K562 (cell line): ENCODE measurements at regions not wholly inside any gene's neighbourhood (a gene's known extent, or its start where the extent isn't known, plus 50 kb on each side); places are given as distances from the start of the nearest gene placed in this dataset.

Experiments used
- ATAC-seq: fragments of 200-7000 bp; cut with Tn5 transposase; 3 replicates; pipeline ENCODE4 v1.9.1; 2020; ENCODE audit warnings: moderate library complexity
- BruUV-seq: library from RNA; stranded (reverse); fragments of 400-500 nt; replicated peaks from 2 replicates; lab custom pipeline; 2021; lab: Mats Ljungman, UMichigan
- CTCF ChIA-PET: fragments of 300-600 bp; formaldehyde crosslinking; extraction: SDS; loops from one replicate; lab custom pipeline; 2021; ENCODE audit warnings: low intra/inter-chr PET ratio; lab: Yijun Ruan, JAX
- POLR2A ChIA-PET: fragments of 300-600, 350-650 bp; sonication (Branson Sonifier 250); formaldehyde crosslinking; extraction: SDS; loops from one replicate; lab custom pipeline; 2021; ENCODE audit warnings: antibody characterized with exemption, inconsistent platforms; lab: Yijun Ruan, JAX
- DNase-seq, 4 experiments: peaks; one replicate each; pipeline versions ENCODE4 v3.0.0 to v3.0.0-alpha.2; 2011 to 2018; ENCODE audit warnings: low spot score in 3 of 4, mixed read lengths in 3 of 4; ENCODE audit errors: extremely low read depth in 1 of 4
- FAIRE-seq: peaks from 2 replicates; lab custom pipeline; 2011; peaks lifted over from hg19 to GRCh38; lab: Jason Lieb, UNC
- H2AFZ ChIP-seq: 2 replicates; pipeline ENCODE4 v1.6.0; 2011; ENCODE audit warnings: low read depth, low read length, control low read depth, inconsistent platforms
- H3K27ac ChIP-seq: fragments of 200-600 bp; 3 replicates; pipeline ENCODE4 v1.8.0; 2011; ENCODE audit warnings: low read depth, mild to moderate bottlenecking, control low read depth, inconsistent platforms, low read length, moderate library complexity, mixed read lengths; ENCODE audit errors: extremely low read depth
- H3K27me3 ChIP-seq, 2 experiments: fragments of 300-600 bp in 1 of 2; 2 replicates in 1 of 2; 3 replicates in 1 of 2; pipeline versions ENCODE4 v1.6.0 to v1.8.0; 2011; ENCODE audit warnings: inconsistent platforms in 2 of 2, low read length in 2 of 2, mild to moderate bottlenecking in 1 of 2, mixed read lengths in 1 of 2, moderate library complexity in 1 of 2; ENCODE audit not compliant: control insufficient read depth in 2 of 2, insufficient read depth in 2 of 2
- H3K36me3 ChIP-seq: fragments of 300-600 bp; 3 replicates; pipeline ENCODE4 v1.8.0; 2011; ENCODE audit warnings: mild to moderate bottlenecking, low read length, inconsistent platforms; ENCODE audit not compliant: control insufficient read depth, insufficient read depth
- H3K4me1 ChIP-seq, 2 experiments: fragments of 200-600 bp in 1 of 2; replicated peaks in 1 of 2; 2 replicates in 1 of 2; 3 replicates in 1 of 2; pipeline versions ENCODE4 v1.5.1 to v1.8.0; 2011; ENCODE audit warnings: inconsistent platforms in 2 of 2, low read length in 2 of 2, mild to moderate bottlenecking in 1 of 2, mixed read lengths in 1 of 2, moderate library complexity in 1 of 2; ENCODE audit not compliant: control insufficient read depth in 2 of 2, insufficient read depth in 2 of 2
- H3K4me2 ChIP-seq: 2 replicates; pipeline ENCODE4 v1.6.1; 2011; ENCODE audit warnings: low read length, control low read depth, inconsistent platforms, mixed read lengths; ENCODE audit not compliant: insufficient read depth
- H3K4me3 ChIP-seq: fragments of 200-600 bp; sonication (generic), shearing (Covaris generic); 2 replicates; pipeline ENCODE4 v1.5.1; 2016; ENCODE audit warnings: control low read depth, inconsistent platforms
- H3K79me2 ChIP-seq: fragments of 200-600 bp; 3 replicates; pipeline ENCODE4 v1.8.0; 2011; ENCODE audit warnings: low read length, inconsistent platforms; ENCODE audit not compliant: control insufficient read depth, insufficient read depth
- H3K9ac ChIP-seq, 2 experiments: 2 replicates each; pipeline versions ENCODE4 v1.6.0 to v1.6.1; 2011; ENCODE audit warnings: low read depth in 2 of 2, low read length in 2 of 2, control low read depth in 1 of 2, inconsistent platforms in 1 of 2, mild to moderate bottlenecking in 1 of 2, mixed read lengths in 1 of 2; ENCODE audit not compliant: insufficient read depth in 1 of 2
- H3K9me1 ChIP-seq: one replicate; pipeline ENCODE4 v1.6.0; 2011; ENCODE audit warnings: inconsistent platforms, mild to moderate bottlenecking, low read length, moderate library complexity; ENCODE audit not compliant: control insufficient read depth, insufficient read depth
- H3K9me3 ChIP-seq: replicated peaks from 2 replicates; pipeline ENCODE4 v1.5.1; 2011; ENCODE audit warnings: low read depth, low read length, inconsistent platforms; ENCODE audit not compliant: control insufficient read depth, insufficient read depth
- H4K20me1 ChIP-seq: replicated peaks from 2 replicates; pipeline ENCODE4 v1.6.1; 2011; ENCODE audit warnings: low read length, inconsistent platforms, mixed read lengths; ENCODE audit not compliant: control insufficient read depth, insufficient read depth
- CHCHD3 ChIP-seq: fragments of 250-450 bp; sonication (Bioruptor Pico); IDR thresholded peaks from 2 replicates; pipeline ENCODE4 v2.1.2; 2022; ENCODE audit warnings: mild to moderate bottlenecking
- IRF2 ChIP-seq: sonication (generic); formaldehyde crosslinking; IDR thresholded peaks from 2 replicates; pipeline ENCODE4 v1.8.1; 2022; ENCODE audit warnings: mild to moderate bottlenecking, missing genetic modification reagents
- NFATC3 ChIP-seq: fragments of 450-650 bp; IDR thresholded peaks from 2 replicates; pipeline ENCODE4 v1.6.1; 2017; ENCODE audit warnings: mild to moderate bottlenecking
- POLR2A ChIP-seq: fragments of 450-650 bp; conservative IDR thresholded peaks from 2 replicates; pipeline ENCODE4 v1.6.1; 2016
- SP1 ChIP-seq: sonication (generic); formaldehyde crosslinking; IDR thresholded peaks from 2 replicates; pipeline ENCODE4 v1.8.1; 2022; ENCODE audit warnings: mild to moderate bottlenecking, missing genetic modification reagents
- SPI1 ChIP-seq: IDR thresholded peaks from 2 replicates; pipeline ENCODE4 v1.6.1; 2011; ENCODE audit warnings: low read depth, low read length, control low read depth, borderline replicate concordance
- ZNF79 ChIP-seq: fragments of 250-450 bp; sonication (Bioruptor Pico); IDR thresholded peaks from 2 replicates; pipeline ENCODE4 v1.4.0; 2020; ENCODE audit warnings: low read depth, mild to moderate bottlenecking, moderate library complexity
- WGBS: fragments of 100-300 bp; shearing (Covaris generic); methylation state at CpG from one replicate; pipeline ENCODE4 v1.1.6; 2016; ENCODE audit warnings: low coverage, mixed read lengths; ENCODE audit not compliant: insufficient coverage; ENCODE audit errors: missing lambda C conversion rate; 5-methylcytosine and 5-hydroxymethylcytosine counted together
- in situ Hi-C: fragments of 300-500 bp; cut with MboI; formaldehyde crosslinking; loops from 4 replicates; pipeline ENCODE4 v1.15.0; 2018; ENCODE audit warnings: inconsistent platforms, mixed read lengths
- intact Hi-C: fragments of 100-400 bp; cut with micrococcal nuclease; formaldehyde crosslinking; loops from 2 replicates; pipeline ENCODE4 v1.14.2; 2022
- TF ChIP-seq, protein P1 (sequence below): sonication (generic); formaldehyde crosslinking; IDR thresholded peaks from 2 replicates; pipeline ENCODE4 v1.8.0; 2022; ENCODE audit warnings: mild to moderate bottlenecking, missing genetic modification reagents
- TF ChIP-seq, protein P2 (sequence below): fragments of 450-650 bp; IDR thresholded peaks from 2 replicates; pipeline ENCODE4 v1.6.1; 2016
- TF ChIP-seq, protein P3 (sequence below): sonication (generic); formaldehyde crosslinking; IDR thresholded peaks from 2 replicates; pipeline ENCODE4 v1.8.1; 2023; ENCODE audit warnings: mild to moderate bottlenecking, missing genetic modification reagents
- TF ChIP-seq, protein P4 (sequence below), 2 experiments: fragments of 450-650 bp; conservative IDR thresholded peaks; 2 replicates each; pipeline ENCODE4 v1.6.1; 2017; ENCODE audit warnings: mild to moderate bottlenecking in 2 of 2, moderate library complexity in 2 of 2

DNA sequence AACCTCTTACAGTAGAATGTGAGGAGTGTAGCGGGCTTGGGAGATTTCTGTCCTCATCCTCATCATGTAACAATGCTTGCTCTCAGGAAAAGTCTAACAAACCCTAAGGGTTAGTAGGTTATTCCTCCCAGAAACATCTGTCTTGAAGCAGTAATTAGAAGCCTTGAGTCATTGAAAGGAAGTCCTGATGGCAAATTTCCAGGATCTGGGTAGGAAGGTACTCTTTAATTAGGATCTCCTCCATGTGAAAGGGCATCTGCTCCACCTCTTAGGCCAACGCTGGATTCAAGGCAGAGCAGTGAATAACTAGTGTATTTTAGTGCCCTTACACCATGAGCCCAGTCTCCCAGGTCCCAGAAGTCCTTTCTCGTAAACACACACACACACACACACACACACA lies 106.6 kb upstream of the BARHL2 start:
- no TSS peak for BruUV-seq
- ChIA-PET CTCF (interaction anchor here (0.6 kb wide), 1 partner anchor 677 kb away, joined by 3 read pairs; no protein-coding TSS in a partner anchor), POLR2A (no interaction called here)
- 77% methylated on average over 2 of the region's 3 CpGs for WGBS
- H3K9me1 ChIP-seq, result peaks cover 2% of the 10 kb centered on the region
- 0 out of 2 replicates have a peak, but pooled peaks cover under 1% of the 10 kb centered on the region for H3K9me3 ChIP-seq
- in situ Hi-C loops (no loop called here), intact Hi-C loops (no loop called here)
- TF ChIP-seq NFATC3, result no peak
- TF ChIP-seq, protein P1, sequence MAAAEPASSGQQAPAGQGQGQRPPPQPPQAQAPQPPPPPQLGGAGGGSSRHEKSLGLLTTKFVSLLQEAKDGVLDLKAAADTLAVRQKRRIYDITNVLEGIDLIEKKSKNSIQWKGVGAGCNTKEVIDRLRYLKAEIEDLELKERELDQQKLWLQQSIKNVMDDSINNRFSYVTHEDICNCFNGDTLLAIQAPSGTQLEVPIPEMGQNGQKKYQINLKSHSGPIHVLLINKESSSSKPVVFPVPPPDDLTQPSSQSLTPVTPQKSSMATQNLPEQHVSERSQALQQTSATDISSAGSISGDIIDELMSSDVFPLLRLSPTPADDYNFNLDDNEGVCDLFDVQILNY, result no peak
- no peak for TF ChIP-seq SPI1
- TF ChIP-seq IRF2 (CRISPR knock-in tag), result no peak
- TF ChIP-seq, protein P2, sequence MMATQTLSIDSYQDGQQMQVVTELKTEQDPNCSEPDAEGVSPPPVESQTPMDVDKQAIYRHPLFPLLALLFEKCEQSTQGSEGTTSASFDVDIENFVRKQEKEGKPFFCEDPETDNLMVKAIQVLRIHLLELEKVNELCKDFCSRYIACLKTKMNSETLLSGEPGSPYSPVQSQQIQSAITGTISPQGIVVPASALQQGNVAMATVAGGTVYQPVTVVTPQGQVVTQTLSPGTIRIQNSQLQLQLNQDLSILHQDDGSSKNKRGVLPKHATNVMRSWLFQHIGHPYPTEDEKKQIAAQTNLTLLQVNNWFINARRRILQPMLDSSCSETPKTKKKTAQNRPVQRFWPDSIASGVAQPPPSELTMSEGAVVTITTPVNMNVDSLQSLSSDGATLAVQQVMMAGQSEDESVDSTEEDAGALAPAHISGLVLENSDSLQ, result no peak
- TF ChIP-seq, protein P3, sequence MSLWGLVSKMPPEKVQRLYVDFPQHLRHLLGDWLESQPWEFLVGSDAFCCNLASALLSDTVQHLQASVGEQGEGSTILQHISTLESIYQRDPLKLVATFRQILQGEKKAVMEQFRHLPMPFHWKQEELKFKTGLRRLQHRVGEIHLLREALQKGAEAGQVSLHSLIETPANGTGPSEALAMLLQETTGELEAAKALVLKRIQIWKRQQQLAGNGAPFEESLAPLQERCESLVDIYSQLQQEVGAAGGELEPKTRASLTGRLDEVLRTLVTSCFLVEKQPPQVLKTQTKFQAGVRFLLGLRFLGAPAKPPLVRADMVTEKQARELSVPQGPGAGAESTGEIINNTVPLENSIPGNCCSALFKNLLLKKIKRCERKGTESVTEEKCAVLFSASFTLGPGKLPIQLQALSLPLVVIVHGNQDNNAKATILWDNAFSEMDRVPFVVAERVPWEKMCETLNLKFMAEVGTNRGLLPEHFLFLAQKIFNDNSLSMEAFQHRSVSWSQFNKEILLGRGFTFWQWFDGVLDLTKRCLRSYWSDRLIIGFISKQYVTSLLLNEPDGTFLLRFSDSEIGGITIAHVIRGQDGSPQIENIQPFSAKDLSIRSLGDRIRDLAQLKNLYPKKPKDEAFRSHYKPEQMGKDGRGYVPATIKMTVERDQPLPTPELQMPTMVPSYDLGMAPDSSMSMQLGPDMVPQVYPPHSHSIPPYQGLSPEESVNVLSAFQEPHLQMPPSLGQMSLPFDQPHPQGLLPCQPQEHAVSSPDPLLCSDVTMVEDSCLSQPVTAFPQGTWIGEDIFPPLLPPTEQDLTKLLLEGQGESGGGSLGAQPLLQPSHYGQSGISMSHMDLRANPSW, result no peak
- no peak for TF ChIP-seq CHCHD3
- no peak for TF ChIP-seq ZNF79 (CRISPR knock-in tag)
- TF ChIP-seq POLR2A, result no peak
- TF ChIP-seq, protein P4, sequence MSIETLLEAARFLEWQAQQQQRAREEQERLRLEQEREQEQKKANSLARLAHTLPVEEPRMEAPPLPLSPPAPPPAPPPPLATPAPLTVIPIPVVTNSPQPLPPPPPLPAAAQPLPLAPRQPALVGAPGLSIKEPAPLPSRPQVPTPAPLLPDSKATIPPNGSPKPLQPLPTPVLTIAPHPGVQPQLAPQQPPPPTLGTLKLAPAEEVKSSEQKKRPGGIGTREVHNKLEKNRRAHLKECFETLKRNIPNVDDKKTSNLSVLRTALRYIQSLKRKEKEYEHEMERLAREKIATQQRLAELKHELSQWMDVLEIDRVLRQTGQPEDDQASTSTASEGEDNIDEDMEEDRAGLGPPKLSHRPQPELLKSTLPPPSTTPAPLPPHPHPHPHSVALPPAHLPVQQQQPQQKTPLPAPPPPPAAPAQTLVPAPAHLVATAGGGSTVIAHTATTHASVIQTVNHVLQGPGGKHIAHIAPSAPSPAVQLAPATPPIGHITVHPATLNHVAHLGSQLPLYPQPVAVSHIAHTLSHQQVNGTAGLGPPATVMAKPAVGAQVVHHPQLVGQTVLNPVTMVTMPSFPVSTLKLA (conservative IDR thresholded peaks at IDR 0.05), result no peak
- TF ChIP-seq SP1 (CRISPR knock-in tag), result no peak
- no peak overlapping the region for H2AFZ ChIP-seq
- ATAC-seq (no peak), DNase-seq (no peak), FAIRE-seq (no peak)
- no peaks in the 10 kb centered on the region; the same call in 1 of the 2 replicates for H4K20me1 ChIP-seq
- H3K4me3 ChIP-seq, result no peak overlapping the region
- no peak overlapping the region for H3K4me2 ChIP-seq
- no peak overlapping the region for H3K27ac ChIP-seq
- H3K79me2 ChIP-seq, result no peaks in the 10 kb centered on the region
- no peak overlapping the region for H3K9ac ChIP-seq
- H3K4me1 ChIP-seq, result peaks cover 4 to 38% of the 10 kb centered on the region in 2 experiments; a peak in 4 of 5 replicates
- no peaks in the 10 kb centered on the region for H3K27me3 ChIP-seq
- H3K36me3 ChIP-seq, result no peaks in the 10 kb centered on the region
